ENCODE measurements at regions not wholly inside any gene's neighbourhood (a gene's known extent, or its start where the extent isn't known, plus 50 kb on each side); places are given as distances from the start of the nearest gene placed in this dataset.

GRCh38 chr13:111955412-111956065, 111.4 kb upstream of the SOX1 start:
- DNase-seq: no peak

- DNase-seq: no peak
Measured at GRCh38 chr13:111956261-111957151, 110.4 kb upstream of the SOX1 start.

- no peak for DNase-seq
Measured at GRCh38 chr13:111957913-111958450, 109.0 kb upstream of the SOX1 start.

- no peak for DNase-seq
Measured at GRCh38 chr13:111958612-111959395, 108.1 kb upstream of the SOX1 start.

- DNase-seq: no peak
Measured at GRCh38 chr13:111960152-111960772, 106.7 kb upstream of the SOX1 start.

- DNase-seq: no peak
Measured at GRCh38 chr13:111961236-111961635, 105.7 kb upstream of the SOX1 start.

GRCh38 chr13:111961651-111962192, 105.2 kb upstream of the SOX1 start:
- no peak for DNase-seq

GRCh38 chr13:111962431-111962891, 104.5 kb upstream of the SOX1 start:
- DNase-seq: no peak

GRCh38 chr13:111963031-111963430, 103.9 kb upstream of the SOX1 start:
- no peak for DNase-seq

- no peak for DNase-seq
Measured at GRCh38 chr13:111964411-111965035, 102.4 kb upstream of the SOX1 start.

- no peak for DNase-seq
Measured at GRCh38 chr13:111965466-111966214, 101.3 kb upstream of the SOX1 start.

- no peak for DNase-seq
Measured at GRCh38 chr13:111966933-111967332, 100.0 kb upstream of the SOX1 start.

GRCh38 chr13:111967572-111968201, 99.3 kb upstream of the SOX1 start:
- no peak for DNase-seq

- no peak for DNase-seq
Measured at GRCh38 chr13:111968336-111969010, 98.5 kb upstream of the SOX1 start.

GRCh38 chr13:111969551-111970135, 97.3 kb upstream of the SOX1 start:
- DNase-seq: peak; percentile 50

GRCh38 chr13:111970494-111971141, 96.3 kb upstream of the SOX1 start:
- no peak for DNase-seq

GRCh38 chr13:111971891-111972780, 94.8 kb upstream of the SOX1 start:
- peak; percentile 41 for DNase-seq

- no peak for DNase-seq
Measured at GRCh38 chr13:111973186-111973585, 93.8 kb upstream of the SOX1 start.
